NCI-H2171 treated with DMSO at 0.1 percent for 48 hours (cell line): ENCODE measurements at regions not wholly inside any gene's neighbourhood (a gene's known extent, or its start where the extent isn't known, plus 50 kb on each side); places are given as distances from the start of the nearest gene placed in this dataset.
"Not testable (repeated sequence)": the region's sequence is repeated elsewhere in the genome, so short reads cannot be mapped to it uniquely, and the experiment has no call there.

ENCODE experiments used
- DNase-seq: peaks from one replicate; lab custom pipeline; 2025; lab: John Stamatoyannopoulos, UW

GRCh38 chr3:127440384-127440783 lies 150.1 kb downstream of the TPRA1 start:
- DNase-seq, result no peak

DNA sequence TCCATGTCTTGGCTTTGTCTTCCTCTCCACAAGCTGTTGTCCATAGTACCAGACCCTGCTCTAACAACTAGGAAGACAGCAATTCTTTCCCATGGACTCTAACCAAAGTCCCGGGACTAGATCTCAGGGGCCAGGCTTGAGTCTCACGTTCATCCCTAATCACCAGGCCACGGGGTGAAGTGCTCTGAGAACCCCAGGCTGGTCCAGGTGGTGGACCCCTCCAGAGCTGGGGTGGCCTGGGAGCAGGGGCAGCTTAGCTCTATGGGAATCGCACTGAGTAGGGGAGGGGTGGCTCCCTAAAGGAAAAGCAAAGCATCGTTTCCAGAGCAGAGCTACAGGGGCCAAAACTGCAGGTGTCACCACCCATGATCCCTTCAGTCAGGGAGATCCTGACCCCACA lies 150.9 kb downstream of the TPRA1 start:
- no peak for DNase-seq

GRCh38 chr3:127438951-127439350 lies 151.1 kb upstream of the PRR20G start:
- no peak for DNase-seq

DNA sequence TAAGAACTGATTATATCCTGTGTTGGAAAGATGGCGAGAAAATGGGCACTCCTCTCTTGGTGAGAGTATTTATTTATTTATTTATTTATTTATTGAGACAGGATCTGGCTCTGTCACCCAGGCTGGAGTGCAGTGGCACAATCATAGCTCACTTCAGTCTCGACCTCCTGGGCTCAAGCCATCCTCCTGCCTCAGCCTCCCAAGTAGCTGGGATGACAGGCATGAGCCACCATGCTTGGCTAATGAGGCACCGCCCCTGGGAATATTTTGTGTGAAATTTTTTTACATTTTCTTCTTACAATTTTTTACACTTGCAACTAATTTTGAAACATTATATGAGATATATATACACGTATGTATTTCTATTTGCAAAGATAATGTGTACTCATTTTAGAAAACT lies 150.5 kb upstream of the PRR20G start:
- DNase-seq, result no peak

- DNase-seq, result not testable (repeated sequence)
These were observed 147.5 kb upstream of the PRR20G start for GRCh38 chr3:127435299-127435698.

DNA sequence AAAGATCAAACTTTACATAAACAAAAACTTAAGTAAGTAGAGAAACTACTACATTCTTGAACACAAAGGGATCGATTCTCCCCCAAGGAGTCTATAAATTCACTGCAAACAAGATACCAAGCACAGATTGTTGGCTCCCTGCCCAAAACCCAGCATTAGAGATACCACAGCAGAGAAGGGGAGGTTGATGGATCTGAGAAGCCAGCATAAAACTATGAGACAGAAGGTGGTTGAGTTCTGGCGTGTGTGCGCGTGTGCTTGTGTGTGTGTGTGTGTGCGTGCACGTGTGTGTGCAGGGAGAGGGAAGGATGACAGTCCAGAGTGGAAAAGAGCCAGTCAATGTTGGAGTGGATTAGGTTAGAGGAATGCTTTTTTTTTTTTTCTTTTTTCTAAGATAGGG lies 143.2 kb upstream of the PRR20G start:
- peak; percentile 92 for DNase-seq

- DNase-seq, result peak; percentile 24
These were observed 140.6 kb upstream of the PRR20G start for GRCh38 chr3:127428344-127428997.

DNA sequence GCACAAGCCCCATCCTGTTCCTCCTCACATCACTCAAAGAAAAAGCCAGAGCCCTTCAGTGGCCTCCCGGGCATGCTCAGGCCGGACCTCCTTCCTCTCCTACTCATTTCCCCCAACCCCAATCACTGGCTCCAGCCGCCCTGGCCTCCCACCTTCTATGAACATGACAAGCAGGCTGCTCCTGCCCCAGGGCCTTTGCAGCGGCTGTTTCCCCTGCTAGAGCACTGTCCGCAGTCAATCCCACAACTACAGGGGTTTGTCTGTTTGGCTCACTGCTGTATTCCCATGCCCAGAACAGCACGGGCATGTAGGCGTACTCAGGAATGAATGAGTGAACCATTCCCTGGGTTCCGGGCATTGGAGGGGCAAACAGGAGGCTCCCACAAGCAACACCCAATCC lies 139.8 kb upstream of the PRR20G start:
- no peak for DNase-seq

DNA sequence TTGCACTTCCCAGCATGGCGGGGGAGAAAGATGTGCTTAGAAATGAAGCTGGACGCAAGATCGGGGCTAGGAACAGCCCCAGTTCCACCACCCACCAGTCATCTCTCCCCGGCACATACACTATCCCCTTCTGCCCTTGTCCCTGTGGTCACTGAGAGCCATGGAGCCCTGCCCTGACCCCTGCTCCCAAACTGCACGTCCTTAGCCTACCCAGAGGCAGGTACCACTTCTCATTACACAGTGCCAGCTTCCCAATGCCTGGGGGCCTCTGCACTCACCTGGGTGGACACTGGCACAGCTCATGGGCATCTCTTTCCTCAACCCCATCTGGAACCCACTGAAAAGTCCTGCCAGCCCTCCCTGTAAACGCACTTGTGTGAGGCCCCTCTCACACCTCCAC lies 139.3 kb upstream of the PRR20G start:
- no peak for DNase-seq

DNA sequence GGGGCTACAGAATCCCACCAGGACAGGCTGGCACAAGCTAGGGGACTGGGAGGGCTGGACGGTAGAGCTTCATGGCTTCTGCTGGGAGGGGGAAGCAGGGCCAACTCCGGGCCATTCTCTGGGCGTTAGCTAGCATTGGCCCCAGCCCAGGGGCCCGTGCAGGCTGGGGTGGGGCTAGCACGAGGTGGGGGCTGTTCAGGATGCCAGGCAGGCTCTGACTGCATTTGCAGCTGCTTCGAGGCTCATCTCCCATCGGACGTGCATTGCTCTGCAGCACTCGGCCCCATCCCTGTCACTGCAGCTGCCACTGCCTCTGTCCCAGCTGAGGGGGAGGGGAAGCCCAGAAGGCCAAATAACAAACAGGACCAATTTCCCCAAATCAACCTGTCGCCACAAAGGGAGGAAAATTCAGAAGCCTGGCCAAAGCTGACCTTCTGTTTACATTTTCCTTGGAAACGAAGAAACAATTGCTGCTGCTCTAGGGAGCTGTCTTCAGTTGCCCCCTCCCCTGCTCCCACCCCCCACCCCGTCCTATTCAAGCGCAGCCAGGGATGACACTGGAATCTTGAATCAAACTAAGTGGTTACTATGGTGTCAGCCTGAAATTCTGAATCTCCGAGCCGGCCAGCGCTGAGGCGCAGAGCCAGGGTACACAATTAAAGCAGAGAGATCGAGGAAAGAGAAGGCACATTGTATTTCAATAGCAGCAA lies 138.8 kb upstream of the PRR20G start:
- no peak for DNase-seq

- no peak for DNase-seq
These were observed 137.9 kb upstream of the PRR20G start for GRCh38 chr3:127425505-127426443.

DNA sequence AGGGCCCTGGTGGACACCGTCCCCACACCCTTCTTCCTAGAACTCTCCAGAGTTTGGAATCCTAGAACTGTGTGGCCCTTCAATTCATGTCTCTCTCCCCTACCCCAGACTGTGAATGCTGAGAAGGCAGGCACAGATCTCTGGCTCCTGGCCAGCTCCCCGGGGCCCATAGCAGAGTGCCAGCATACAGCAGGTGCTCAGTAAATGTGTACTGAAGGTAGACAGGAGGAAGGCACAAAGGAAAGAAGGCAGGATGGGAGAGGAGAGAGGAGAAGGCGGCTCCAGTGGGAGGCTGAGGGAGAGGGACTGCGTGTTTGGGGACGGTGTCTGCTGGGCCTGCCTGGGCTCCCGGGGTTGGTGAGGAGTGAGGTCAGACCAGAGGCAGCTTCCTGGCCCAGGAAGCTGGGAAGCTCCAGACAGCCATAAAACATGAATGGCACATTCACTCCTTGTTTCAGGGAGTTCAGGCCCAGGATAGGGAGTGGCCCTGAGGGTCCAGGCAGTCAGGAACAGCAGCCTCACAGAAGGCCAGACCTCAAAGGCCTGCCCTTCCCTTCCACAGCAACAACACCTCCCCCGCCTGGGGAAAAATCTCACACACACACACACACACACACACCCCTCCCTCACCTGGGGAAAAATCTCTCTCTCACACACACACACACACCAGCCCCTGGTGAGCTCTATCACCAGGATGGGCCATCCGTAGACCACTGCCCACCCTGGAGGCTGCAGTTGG lies 137.1 kb upstream of the PRR20G start:
- DNase-seq, result no peak

DNA sequence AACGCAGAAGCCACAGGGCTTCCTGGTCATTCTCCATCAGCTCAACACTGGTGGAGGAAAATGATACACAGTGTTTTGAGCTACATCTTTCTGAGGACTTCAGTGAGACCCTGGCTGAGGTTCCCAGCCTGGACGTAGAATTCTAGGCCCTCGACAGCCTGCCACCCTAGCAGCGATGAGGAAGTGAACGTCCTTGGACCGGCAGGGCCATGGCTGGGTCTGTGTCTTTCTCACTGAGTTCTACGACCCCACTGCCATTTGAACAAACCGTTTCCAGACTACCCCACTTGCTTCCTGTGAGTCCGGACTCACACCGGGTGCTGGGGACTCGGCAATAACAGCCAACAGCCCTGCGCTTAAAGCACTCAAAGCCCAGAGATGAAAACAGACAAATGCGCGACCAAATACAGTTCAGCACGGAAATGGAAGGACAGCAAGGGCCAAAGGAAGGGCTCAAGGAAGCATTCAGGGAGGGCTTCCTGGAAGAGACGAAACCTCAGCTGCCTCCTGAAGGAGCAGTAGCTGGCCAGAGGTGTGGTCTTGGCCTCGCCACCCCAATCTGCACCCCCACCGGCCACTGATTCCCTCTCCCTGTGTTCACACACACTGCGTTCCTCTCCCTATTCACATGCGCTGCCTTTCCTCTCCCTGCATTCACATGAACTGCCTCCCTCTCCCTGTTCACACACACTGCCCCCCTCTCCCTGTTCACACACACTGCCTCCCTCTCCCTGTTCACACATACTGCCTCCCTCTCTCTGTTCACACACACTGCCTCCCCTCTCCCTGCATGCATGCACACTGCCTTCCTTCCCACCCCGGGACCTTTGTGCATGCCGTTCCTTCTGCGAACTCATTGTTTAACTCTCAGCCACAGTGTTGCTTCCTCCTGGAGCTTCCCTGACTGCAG lies 136.3 kb upstream of the PRR20G start:
- DNase-seq, result no peak

DNA sequence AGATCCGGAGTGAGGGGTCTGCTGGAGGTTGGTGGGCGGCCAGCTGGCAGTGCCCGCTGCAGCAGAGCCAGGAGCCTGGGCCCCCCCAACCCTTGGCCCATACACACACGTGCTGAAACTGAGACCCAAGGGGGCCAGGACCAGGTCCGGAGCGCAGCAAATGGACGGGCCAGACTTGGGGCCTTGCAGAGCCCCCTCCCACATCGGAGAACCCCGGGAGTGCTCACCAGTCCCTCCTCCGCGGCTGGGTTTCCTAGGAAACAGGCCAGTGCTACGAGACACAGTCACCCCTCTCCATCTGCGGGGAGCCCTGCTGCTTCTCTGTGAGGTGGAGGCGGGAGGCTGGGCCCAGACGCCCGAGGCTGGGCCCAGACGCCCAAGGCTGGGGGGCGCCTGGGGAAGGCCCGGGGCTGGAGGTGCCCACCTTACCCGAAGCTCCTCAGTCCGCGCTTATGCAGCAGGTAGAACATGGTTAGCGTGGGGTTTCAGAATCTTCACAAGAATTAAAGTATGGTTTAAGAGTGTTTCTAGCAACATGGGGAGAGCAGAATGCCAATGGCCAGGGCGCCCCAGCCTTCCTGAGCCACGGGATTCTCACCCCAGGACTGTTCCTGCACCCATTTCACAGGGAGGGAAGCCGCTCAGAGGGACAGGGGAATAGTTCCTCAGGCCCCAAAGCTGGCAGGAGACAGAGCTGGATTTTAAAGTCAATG lies 135.0 kb upstream of the PRR20G start:
- DNase-seq, result no peak

GRCh38 chr3:127421943-127422662 lies 134.3 kb upstream of the PRR20G start:
- DNase-seq, result no peak

DNA sequence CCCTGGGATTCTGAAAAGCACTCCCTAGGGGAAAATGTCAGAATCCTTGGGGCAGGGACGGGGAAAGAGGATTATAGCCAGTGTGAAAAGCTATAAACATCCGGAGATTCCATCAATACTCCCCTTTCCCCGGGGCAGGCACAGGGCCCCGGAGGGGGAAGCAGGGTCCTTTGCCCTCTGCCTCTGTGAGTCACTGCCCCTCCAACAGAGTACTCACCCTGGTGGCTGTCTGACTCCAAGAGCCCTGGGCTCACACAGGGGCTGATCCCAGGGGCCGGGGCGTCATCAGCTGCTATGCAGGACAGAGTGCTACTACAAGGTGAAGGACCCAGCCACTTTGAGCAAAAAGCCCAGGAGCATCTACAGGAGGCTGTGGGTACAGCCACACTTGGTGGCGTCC lies 133.0 kb upstream of the PRR20G start:
- DNase-seq, result no peak

GRCh38 chr3:127419641-127420553 lies 132.1 kb upstream of the PRR20G start:
- DNase-seq, result no peak

GRCh38 chr3:127419182-127419581 lies 131.3 kb upstream of the PRR20G start:
- DNase-seq, result no peak
